Endometrium (tissue), 2 donors: ENCODE measurements at regions not wholly inside any gene's neighbourhood (a gene's known extent, or its start where the extent isn't known, plus 50 kb on each side); places are given as distances from the start of the nearest gene placed in this dataset.
"Not testable (repeated sequence)": the region's sequence is repeated elsewhere in the genome, so short reads cannot be mapped to it uniquely, and the experiment has no call there.

Experiments used
- FAIRE-seq: peaks from 2 replicates; lab custom pipeline; 2012; peaks lifted over from hg19 to GRCh38; lab: Jason Lieb, UNC
- donor health status: control.
- donor health status: control.

DNA sequence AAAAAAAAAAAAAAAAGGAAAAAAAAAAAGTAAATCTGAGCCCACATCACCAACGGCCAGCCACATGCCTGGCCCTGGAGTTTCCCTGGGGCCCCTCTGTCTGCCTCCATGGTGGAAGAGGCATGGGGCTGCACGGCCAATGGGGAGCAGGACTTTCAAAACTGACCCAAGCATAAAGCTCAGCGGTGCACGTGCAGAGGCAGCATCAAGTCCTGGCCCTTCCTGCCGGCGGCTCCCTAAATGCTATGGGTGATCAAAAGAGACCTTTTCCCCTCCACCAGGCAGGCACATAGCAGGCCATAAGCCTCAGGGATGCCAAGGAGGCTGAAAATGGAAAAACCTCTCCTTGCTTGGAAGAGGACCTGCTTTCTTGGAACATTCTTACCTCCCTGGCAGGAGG lies 94.3 kb downstream of the OAT start:
- FAIRE-seq: no peak

- no peak for FAIRE-seq
These were observed 94.9 kb downstream of the OAT start for GRCh38 chr10:124323806-124324205.

GRCh38 chr10:124323111-124323725 lies 95.5 kb downstream of the OAT start:
- no peak for FAIRE-seq

DNA sequence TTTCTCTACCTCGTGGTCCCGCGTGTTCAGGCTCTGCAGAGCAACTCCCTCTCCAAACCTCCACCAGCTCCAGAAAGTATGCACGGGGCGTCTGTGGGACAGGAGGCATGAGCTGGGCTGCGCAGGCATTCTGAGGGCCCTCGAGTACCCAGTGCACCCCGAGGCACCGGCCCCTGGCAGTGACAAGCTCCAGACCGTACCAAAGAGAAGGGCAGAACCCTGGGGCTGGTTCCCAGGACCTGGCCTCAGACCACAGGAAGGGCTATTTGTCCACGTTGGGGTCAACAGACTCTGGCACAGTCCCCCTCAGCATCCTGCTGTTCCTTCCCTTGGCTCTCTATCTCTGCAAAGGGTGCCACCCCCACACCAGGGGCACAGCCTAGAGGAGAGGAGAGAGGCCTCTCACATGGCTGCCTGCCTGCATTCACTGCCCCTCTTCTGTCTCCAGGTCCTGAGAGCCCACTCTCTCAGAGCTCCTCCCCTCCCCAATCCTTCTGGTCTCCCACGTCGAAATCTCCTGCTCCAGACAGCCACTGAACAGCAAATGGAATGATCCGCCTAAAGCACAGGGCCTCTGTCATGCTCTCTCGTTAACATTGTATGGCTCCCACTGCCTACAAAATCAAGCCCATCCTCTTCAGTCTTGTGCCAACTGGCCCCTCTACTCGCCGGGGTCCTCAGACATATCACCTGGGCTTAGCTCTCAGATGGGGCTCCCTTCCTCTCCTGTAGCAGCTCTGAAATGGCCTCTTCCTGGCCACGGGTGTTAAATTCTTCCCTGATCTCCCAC lies 96.3 kb downstream of the OAT start:
- FAIRE-seq: no peak

DNA sequence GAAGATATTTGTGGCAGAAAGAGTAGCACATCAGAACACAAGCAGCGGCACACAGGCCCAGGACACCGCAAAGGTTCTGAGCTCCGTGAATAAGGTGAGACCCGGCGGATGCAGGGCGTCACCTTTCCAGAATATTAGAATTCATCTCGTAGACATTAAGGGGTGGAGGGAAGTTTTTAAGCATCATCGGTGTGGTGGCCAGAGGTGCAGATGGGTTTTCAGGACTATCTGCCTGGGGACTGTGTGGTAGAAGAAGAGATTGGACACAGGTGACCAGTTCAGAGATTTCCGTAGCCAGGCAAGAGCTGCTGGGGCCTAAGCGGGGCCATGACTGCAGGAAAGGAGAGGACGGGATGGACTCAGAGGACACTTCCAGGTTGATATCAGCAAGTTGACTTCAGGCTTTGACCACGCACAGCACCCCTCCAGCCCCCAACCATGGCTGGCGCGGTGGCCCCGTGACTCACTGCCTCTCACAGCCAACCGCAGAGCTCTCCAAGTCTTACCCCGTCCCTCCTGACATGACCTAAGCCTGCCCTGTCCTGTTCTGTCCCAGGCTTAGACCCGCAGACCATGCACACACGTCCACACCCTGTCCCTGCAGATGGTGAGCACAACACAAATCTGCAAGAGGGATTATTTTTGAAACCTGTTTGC lies 97.2 kb downstream of the OAT start:
- FAIRE-seq: no peak

DNA sequence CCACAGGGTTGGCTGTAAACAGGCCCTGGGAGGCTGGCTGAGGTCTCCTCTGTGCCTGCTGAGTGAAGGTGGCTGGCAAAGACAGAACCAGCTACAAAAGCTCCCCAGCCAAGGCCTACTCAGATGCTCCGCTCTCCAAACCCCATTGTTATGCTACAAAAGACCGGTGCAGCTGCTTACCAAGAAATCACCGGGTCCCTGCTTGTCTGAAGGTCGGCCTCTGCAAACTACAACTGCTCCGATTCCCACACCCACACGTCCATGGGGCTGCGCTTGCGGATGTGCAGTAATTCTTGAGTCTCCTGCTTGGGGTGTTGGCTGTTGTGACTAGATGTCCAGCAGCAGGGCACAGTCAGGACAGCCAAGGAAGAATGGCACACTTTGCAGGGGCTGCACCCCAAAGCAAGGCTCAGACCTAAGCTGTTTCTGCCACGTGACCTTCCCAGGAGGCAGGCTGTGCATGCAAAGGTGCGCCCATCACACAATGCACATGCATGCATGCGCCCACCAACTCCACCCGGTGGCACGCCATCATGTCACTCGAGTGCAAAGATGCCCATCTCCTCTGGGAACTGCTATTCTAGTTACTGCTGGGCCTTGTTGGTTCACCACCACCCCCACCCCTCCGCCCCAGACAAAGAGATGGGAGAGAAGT lies 97.8 kb downstream of the OAT start:
- no peak for FAIRE-seq

DNA sequence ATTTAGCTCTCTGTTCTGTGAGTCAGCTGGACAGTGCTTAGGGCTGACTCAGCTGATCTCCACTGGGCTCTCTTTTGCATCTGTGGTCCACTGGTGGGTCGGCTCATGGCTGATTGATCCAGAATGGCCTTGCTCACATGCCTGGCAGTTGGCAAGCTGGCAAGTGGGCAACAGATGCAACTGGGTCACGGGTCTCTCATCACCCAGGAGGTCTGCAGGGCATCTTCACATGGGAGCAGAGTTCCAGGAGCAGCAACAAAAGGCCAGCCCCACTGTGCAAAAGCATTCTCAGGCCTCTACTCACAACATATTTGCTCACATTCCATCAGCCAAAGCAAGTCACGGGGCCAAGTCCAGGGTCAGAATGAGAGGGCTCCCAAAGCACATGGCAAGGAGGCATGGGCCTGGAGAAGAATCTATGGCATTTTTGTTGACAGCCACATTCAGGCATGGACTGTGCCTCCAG lies 98.8 kb downstream of the OAT start:
- FAIRE-seq: no peak

DNA sequence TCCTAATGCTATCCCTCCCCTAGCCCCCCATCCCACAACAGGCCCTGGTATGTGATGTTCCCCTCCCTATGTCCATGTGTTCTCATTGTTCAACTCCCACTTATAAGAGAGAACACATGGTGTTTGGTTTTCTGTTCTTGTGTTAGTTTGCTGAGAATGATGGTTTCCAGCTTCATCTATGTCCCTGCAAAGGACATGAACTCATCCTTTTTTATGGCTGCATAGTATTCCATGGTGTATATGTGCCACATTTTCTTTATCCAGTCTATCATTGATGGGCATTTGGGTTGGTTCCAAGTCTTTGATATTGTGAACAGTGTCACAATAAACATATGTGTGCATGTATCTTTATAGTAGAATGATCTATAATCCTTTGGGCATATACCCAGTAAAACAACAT lies 99.2 kb downstream of the OAT start:
- not testable (repeated sequence) for FAIRE-seq

DNA sequence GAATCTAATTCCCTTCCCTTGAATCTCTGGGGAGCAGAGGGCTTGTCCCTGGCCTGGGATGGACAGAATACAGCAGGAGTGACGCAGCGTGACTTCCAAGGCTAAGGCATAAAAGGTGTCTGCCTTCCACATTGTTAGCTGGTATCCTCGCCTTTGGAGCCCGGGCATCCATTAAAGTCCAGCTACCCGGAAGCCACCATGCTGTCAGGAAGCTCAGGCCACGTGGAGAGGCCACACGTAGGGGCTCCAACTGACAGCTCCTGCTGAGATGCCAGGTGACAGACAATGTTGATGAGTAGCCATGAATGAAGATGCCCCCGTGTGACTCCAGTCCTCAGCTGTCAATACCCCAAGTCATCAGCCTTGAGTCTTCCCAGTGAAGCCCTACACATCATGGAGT lies 99.9 kb downstream of the OAT start:
- no peak for FAIRE-seq

DNA sequence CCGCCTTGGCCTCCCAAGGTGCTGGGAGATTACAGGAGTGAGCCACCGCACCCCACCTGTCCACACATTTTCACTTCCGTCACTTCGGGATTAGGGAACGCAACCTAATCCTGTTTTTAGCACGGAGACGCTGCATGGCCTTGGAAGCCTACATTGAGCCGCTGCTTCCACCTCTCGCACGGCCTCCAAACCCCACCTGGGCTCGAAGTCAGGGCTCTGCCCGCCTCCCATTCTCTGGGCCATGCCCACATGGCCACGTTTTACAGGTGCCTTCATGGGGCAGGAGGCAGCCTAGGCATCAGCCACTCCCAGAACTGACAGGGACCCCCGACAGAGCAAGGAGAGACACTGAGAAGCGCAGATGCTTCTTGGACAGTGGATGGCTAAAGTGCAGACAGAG lies 100.6 kb downstream of the OAT start:
- no peak for FAIRE-seq

- FAIRE-seq: no peak
These were observed 102.4 kb downstream of the OAT start for GRCh38 chr10:124316326-124316725.

DNA sequence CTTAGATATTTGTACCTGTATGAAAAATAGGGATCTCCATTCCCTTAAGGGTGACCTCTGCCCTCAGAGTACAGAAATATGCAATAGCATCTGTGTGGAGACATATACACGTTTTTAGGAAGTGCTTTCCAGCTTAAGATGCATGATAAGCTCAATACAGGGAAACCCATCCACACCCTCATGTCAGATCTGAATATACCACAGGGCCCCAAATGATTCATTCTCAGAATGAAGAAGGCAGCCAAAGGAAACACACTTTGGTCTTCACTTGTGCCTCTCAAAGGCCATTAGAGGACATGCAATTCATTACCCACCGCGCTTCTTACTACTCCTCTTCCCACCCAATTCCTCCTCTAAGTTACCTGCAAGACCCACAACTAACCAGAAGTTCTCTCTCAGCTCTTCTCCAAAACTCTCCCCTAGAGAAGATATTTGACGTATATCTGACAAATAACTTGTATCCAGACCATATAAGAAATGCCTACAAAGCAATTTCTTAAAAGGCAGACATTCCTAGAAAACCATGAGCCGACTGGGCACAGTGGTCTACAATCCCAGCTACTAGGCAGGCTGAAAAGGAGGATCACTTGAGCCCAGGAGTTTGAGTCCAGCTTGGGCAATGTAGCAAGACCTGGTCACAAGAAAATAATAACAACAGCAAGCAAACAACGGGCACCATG lies 103.0 kb downstream of the OAT start:
- no peak for FAIRE-seq

- FAIRE-seq: no peak
These were observed 105.3 kb downstream of the OAT start for GRCh38 chr10:124313374-124313773.

- FAIRE-seq: no peak
These were observed 109.9 kb downstream of the OAT start for GRCh38 chr10:124308811-124309210.

GRCh38 chr10:124308056-124308645 lies 110.6 kb downstream of the OAT start:
- FAIRE-seq: no peak

- FAIRE-seq: no peak
These were observed 111.1 kb downstream of the OAT start for GRCh38 chr10:124307591-124307990.

DNA sequence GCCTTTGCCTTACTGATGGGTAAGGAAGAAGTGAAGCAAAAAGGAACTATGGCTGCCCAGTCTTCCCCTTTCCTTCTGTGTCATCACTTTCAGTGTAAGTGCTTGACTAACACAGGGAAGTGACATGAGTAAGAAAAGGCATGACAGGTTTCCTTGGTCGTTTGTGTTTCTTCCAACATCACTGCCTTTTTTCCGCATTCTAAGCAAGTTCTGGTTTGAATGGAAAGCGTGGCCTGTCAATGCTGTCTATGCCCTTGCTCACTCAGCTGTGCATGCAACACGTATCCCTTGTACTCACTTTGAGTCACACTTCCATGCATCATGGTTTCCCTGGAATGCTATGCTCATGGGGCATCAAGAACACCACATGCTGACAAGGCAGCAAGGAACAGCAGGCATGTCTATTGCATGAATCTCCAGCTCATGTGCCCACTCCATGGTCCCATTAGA lies 111.8 kb downstream of the OAT start:
- FAIRE-seq: no peak

- FAIRE-seq: no peak
These were observed 112.2 kb downstream of the OAT start for GRCh38 chr10:124306520-124306919.

DNA sequence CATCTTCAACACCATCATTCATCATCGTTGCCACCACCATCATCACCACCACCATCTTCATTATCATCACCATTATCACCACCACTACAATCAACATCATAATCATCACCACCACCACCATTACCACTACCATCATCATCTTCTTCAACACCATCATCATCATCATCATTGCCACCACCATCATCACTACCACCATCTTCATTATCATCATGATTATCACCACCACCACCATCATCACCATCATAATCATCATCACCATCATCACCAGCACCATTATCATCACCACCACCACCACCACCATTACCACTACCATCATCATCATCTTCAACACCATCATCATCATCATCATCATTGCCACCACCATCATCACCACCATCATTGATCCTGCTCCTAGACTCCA lies 112.7 kb downstream of the OAT start:
- no peak for FAIRE-seq

DNA sequence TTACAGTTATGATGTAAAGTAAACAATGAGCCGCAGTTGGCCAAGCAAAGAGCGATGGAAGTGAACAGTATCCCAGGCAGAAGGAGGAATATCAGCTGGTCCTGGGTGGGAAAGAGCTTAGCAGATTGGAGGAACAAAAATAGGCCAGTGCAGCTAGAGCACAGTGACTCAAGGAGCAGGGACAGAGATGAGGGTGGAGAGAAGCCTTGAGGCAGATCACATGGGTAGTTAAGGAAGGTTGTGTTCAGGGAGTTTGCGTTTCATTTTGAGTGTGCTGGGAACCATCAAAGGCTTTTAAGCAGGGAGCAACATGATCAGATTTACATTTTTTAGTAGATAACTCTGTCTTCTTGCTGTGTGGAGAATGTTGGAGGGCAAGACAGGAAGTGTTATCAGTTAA lies 113.6 kb downstream of the OAT start:
- no peak for FAIRE-seq

GRCh38 chr10:124303662-124304418 lies 114.9 kb downstream of the OAT start:
- FAIRE-seq: no peak
